ENCODE measurements at regions not wholly inside any gene's neighbourhood (a gene's known extent, or its start where the extent isn't known, plus 50 kb on each side); places are given as distances from the start of the nearest gene placed in this dataset.

GRCh38 chr4:67371615-67372014 is 173.7 kb downstream of the CENPC start:
- in situ Hi-C loops (cut with HindIII; ENCODE audit: low pct_unique_long_range_greater_than_20kb, low sequenced_read_pairs) (no loop called here), intact Hi-C loops (cut with micrococcal nuclease; ENCODE audit: unreplicated experiment) (no loop called here)
- CTCF ChIA-PET: no interaction called here
- no TSS peak for BruUV-seq (replicated peaks)
- no peak overlapping the region for H3K4me3 ChIP-seq (ENCODE audit: low read depth in 2 of 2, low read length in 2 of 2)
- no peak overlapping the region for H3K27ac ChIP-seq (ENCODE audit: low read length)
- no peaks in the 10 kb centered on the region for H3K36me3 ChIP-seq (ENCODE audit: control insufficient read depth, insufficient read depth, low read length)
- POLR2A ChIA-PET: no interaction called here
- no peaks in the 10 kb centered on the region for H3K9me3 ChIP-seq (ENCODE audit: control insufficient read depth, insufficient read depth, low read depth, low read length)
- TF ChIP-seq TCF7L2 (IDR thresholded peaks at IDR 0.05; ENCODE audit: low read depth, low read length): no peak
- no peak for TF ChIP-seq REST (IDR thresholded peaks at IDR 0.05; ENCODE audit: insufficient read depth in 1 of 2, low read depth in 2 of 2, low read length in 1 of 2)
- TF ChIP-seq CTCF (IDR thresholded peaks at IDR 0.05): no peak
- TF ChIP-seq SIN3A (IDR thresholded peaks at IDR 0.05; ENCODE audit: borderline replicate concordance, insufficient read depth, low read depth, low read length): no peak
- TF ChIP-seq POLR2AphosphoS5 (IDR thresholded peaks at IDR 0.05; ENCODE audit: low read depth, low read length): no peak
- H3K27me3 ChIP-seq (ENCODE audit: control insufficient read depth, insufficient read depth, low read length): no peaks in the 10 kb centered on the region
- no peak for DNase-seq (ENCODE audit: low read depth, low spot score)
- no peaks in the 10 kb centered on the region for H3K4me1 ChIP-seq (ENCODE audit: control insufficient read depth, insufficient read depth, low read length)
- ATAC-seq: no peak

- POLR2A ChIA-PET: no interaction called here
- no peaks in the 10 kb centered on the region for H3K9me3 ChIP-seq (ENCODE audit: control insufficient read depth, insufficient read depth, low read depth, low read length)
- CTCF ChIA-PET: interaction anchor here (0.7 kb wide), 1 partner anchor 1530 kb away, joined by 10 read pairs; no protein-coding TSS in a partner anchor
- in situ Hi-C loops (cut with HindIII; ENCODE audit: low pct_unique_long_range_greater_than_20kb, low sequenced_read_pairs): no loop called here
- ATAC-seq (no peak), DNase-seq (ENCODE audit: low read depth, low spot score) (no peak)
- H3K27me3 ChIP-seq (ENCODE audit: control insufficient read depth, insufficient read depth, low read length): no peaks in the 10 kb centered on the region
- no TSS peak for BruUV-seq (replicated peaks)
- H3K36me3 ChIP-seq (ENCODE audit: control insufficient read depth, insufficient read depth, low read length): no peaks in the 10 kb centered on the region
- intact Hi-C loops (cut with micrococcal nuclease; ENCODE audit: unreplicated experiment): no loop called here
- TF ChIP-seq REST (IDR thresholded peaks at IDR 0.05; ENCODE audit: insufficient read depth in 1 of 2, low read depth in 2 of 2, low read length in 1 of 2) (no peak), POLR2AphosphoS5 (IDR thresholded peaks at IDR 0.05; ENCODE audit: low read depth, low read length) (no peak)
- H3K4me1 ChIP-seq (ENCODE audit: control insufficient read depth, insufficient read depth, low read length): no peaks in the 10 kb centered on the region
- no peak overlapping the region for H3K4me3 ChIP-seq (ENCODE audit: low read depth in 2 of 2, low read length in 2 of 2)
- no peak overlapping the region for H3K27ac ChIP-seq (ENCODE audit: low read length)
Measured at GRCh38 chr4:67366311-67366861, 178.9 kb downstream of the CENPC start.

All from Panc1 (cell line).